Panc1 (cell line): ENCODE measurements at regions not wholly inside any gene's neighbourhood (a gene's known extent, or its start where the extent isn't known, plus 50 kb on each side); places are given as distances from the start of the nearest gene placed in this dataset.
"Not testable (repeated sequence)": the region's sequence is repeated elsewhere in the genome, so short reads cannot be mapped to it uniquely, and the experiment has no call there.

Experiments
- ATAC-seq: fragments of 200-7000 bp; cut with Tn5 transposase; 2 replicates; pipeline ENCODE4 v1.9.1; 2020; ENCODE audit warnings: mild to moderate bottlenecking, moderate library complexity
- BruUV-seq: library from RNA; stranded (reverse); fragments of 400-500 nt; replicated peaks from 2 replicates; lab custom pipeline; 2021; lab: Mats Ljungman, UMichigan
- CTCF ChIA-PET: fragments of 300-600 bp; sonication (Branson Sonifier 250); formaldehyde crosslinking; loops from one replicate; lab custom pipeline; 2022; ENCODE audit warnings: antibody characterized with exemption; lab: Charles Lee
- POLR2A ChIA-PET: fragments of 300-600 bp; sonication (Branson Sonifier 250); formaldehyde crosslinking; loops from one replicate; lab custom pipeline; 2022; ENCODE audit warnings: antibody characterized with exemption; lab: Charles Lee
- DNase-seq: peaks from one replicate; pipeline ENCODE4 v3.0.0-alpha.2; 2010; ENCODE audit warnings: low read depth, low spot score
- H3K27ac ChIP-seq: 2 replicates; pipeline ENCODE4 v1.5.1; 2011; ENCODE audit warnings: mild to moderate bottlenecking, low read length, inconsistent platforms
- H3K27me3 ChIP-seq: fragments of 200-500 bp; sonication (Bioruptor generic); 2 replicates; pipeline ENCODE4 v1.6.0; 2014; ENCODE audit warnings: low read length, inconsistent platforms; ENCODE audit not compliant: control insufficient read depth, insufficient read depth
- H3K36me3 ChIP-seq: fragments of 200-500 bp; sonication (Bioruptor generic); 2 replicates; pipeline ENCODE4 v1.5.1; 2014; ENCODE audit warnings: inconsistent platforms, mild to moderate bottlenecking, low read length, moderate library complexity; ENCODE audit not compliant: control insufficient read depth, insufficient read depth
- H3K4me1 ChIP-seq: 2 replicates; pipeline ENCODE4 v1.5.1; 2011; ENCODE audit warnings: inconsistent platforms, mild to moderate bottlenecking, low read length, moderate library complexity; ENCODE audit not compliant: control insufficient read depth, insufficient read depth
- H3K4me3 ChIP-seq, 2 experiments: 2 replicates each; pipeline ENCODE4 v1.5.1; 2011 to 2012; ENCODE audit warnings: low read depth in 2 of 2, low read length in 2 of 2, mild to moderate bottlenecking in 2 of 2, inconsistent platforms in 1 of 2, moderate library complexity in 1 of 2
- H3K9me3 ChIP-seq: fragments of 200-500 bp; sonication (Bioruptor generic); 2 replicates; pipeline ENCODE4 v1.5.1; 2014; ENCODE audit warnings: low read depth, mild to moderate bottlenecking, inconsistent platforms, low read length, moderate library complexity; ENCODE audit not compliant: control insufficient read depth, insufficient read depth
- CTCF ChIP-seq: fragments of 450-650 bp; IDR thresholded peaks from 2 replicates; pipeline ENCODE4 v1.5.1; 2017; ENCODE audit warnings: mild to moderate bottlenecking
- POLR2AphosphoS5 ChIP-seq: IDR thresholded peaks from 2 replicates; pipeline ENCODE4 v1.6.1; 2012; ENCODE audit warnings: mild to moderate bottlenecking, low read depth, low read length, moderate library complexity
- SIN3A ChIP-seq: IDR thresholded peaks from 2 replicates; pipeline ENCODE4 v1.6.1; 2012; ENCODE audit warnings: low read depth, mild to moderate bottlenecking, low read length, moderate library complexity, borderline replicate concordance; ENCODE audit not compliant: insufficient read depth
- TCF7L2 ChIP-seq: IDR thresholded peaks from 2 replicates; pipeline ENCODE4 v1.6.1; 2011; ENCODE audit warnings: mild to moderate bottlenecking, low read depth, low read length, inconsistent platforms
- in situ Hi-C: cut with HindIII; loops from 2 replicates; pipeline ENCODE4 v1.10.0; 2016; ENCODE audit warnings: low sequenced_read_pairs, low pct_unique_long_range_greater_than_20kb
- intact Hi-C: fragments of 100-400 bp; cut with micrococcal nuclease; formaldehyde crosslinking; loops from one replicate; pipeline ENCODE4 v1.10.0; 2022; ENCODE audit not compliant: unreplicated experiment
- TF ChIP-seq, protein P1 (sequence below), 2 experiments: IDR thresholded peaks; 2 replicates each; pipeline ENCODE4 v1.6.1; 2011 to 2012; ENCODE audit warnings: low read depth in 2 of 2, control low read depth in 1 of 2, low read length in 1 of 2, mild to moderate bottlenecking in 1 of 2, moderate library complexity in 1 of 2; ENCODE audit not compliant: insufficient read depth in 1 of 2

DNA sequence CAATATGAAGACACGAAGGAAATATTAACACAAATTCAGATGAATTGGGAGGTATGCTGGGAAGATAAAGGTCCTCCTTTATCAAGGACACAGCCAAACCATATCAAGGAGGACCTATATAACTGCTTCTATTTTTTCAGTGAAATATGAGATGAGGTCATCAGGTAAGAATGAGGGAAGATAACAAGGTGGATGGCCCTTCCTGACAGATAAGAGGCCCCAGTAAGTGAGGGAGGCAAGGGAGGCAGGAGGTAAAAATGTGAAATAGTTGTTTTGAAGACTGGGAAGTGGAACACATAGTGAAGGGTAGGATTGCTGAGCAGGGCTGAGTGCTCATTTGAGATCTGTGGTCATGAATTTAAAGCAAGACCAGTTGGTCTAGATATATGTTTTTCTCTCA is 60.0 kb upstream of the FOXE1 start:
- intact Hi-C loops: no loop called here
- DNase-seq: no peak
- H3K36me3 ChIP-seq: no peaks in the 10 kb centered on the region
- POLR2A ChIA-PET: no interaction called here
- no peak overlapping the region for H3K4me3 ChIP-seq
- in situ Hi-C loops: no loop called here
- no peaks in the 10 kb centered on the region for H3K9me3 ChIP-seq
- TF ChIP-seq POLR2AphosphoS5 (no peak), SIN3A (no peak), CTCF (no peak), TCF7L2 (no peak)
- TF ChIP-seq, protein P1, sequence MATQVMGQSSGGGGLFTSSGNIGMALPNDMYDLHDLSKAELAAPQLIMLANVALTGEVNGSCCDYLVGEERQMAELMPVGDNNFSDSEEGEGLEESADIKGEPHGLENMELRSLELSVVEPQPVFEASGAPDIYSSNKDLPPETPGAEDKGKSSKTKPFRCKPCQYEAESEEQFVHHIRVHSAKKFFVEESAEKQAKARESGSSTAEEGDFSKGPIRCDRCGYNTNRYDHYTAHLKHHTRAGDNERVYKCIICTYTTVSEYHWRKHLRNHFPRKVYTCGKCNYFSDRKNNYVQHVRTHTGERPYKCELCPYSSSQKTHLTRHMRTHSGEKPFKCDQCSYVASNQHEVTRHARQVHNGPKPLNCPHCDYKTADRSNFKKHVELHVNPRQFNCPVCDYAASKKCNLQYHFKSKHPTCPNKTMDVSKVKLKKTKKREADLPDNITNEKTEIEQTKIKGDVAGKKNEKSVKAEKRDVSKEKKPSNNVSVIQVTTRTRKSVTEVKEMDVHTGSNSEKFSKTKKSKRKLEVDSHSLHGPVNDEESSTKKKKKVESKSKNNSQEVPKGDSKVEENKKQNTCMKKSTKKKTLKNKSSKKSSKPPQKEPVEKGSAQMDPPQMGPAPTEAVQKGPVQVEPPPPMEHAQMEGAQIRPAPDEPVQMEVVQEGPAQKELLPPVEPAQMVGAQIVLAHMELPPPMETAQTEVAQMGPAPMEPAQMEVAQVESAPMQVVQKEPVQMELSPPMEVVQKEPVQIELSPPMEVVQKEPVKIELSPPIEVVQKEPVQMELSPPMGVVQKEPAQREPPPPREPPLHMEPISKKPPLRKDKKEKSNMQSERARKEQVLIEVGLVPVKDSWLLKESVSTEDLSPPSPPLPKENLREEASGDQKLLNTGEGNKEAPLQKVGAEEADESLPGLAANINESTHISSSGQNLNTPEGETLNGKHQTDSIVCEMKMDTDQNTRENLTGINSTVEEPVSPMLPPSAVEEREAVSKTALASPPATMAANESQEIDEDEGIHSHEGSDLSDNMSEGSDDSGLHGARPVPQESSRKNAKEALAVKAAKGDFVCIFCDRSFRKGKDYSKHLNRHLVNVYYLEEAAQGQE (IDR thresholded peaks at IDR 0.05; ENCODE audit: insufficient read depth in 1 of 2, low read depth in 2 of 2, low read length in 1 of 2): no peak
- H3K27me3 ChIP-seq: no peaks in the 10 kb centered on the region
- CTCF ChIA-PET: no interaction called here
- H3K4me1 ChIP-seq: no peaks in the 10 kb centered on the region
- H3K27ac ChIP-seq: no peak overlapping the region
- no peak for ATAC-seq
- no TSS peak for BruUV-seq

GRCh38 chr9:97794666-97795065 is 58.4 kb upstream of the FOXE1 start:
- POLR2A ChIA-PET: no interaction called here
- in situ Hi-C loops: no loop called here
- TF ChIP-seq CTCF (no peak), SIN3A (no peak), POLR2AphosphoS5 (no peak), TCF7L2 (no peak)
- TF ChIP-seq, protein P1 (IDR thresholded peaks at IDR 0.05; ENCODE audit: insufficient read depth in 1 of 2, low read depth in 2 of 2, low read length in 1 of 2): no peak
- no peak for DNase-seq
- Histone ChIP-seq H3K27me3 (no peaks in the 10 kb centered on the region), H3K9me3 (no peaks in the 10 kb centered on the region), H3K27ac (no peak overlapping the region), H3K4me3 (no peak overlapping the region), H3K4me1 (no peaks in the 10 kb centered on the region), H3K36me3 (no peaks in the 10 kb centered on the region)
- CTCF ChIA-PET: no interaction called here
- intact Hi-C loops: no loop called here
- no peak for ATAC-seq
- no TSS peak for BruUV-seq

DNA sequence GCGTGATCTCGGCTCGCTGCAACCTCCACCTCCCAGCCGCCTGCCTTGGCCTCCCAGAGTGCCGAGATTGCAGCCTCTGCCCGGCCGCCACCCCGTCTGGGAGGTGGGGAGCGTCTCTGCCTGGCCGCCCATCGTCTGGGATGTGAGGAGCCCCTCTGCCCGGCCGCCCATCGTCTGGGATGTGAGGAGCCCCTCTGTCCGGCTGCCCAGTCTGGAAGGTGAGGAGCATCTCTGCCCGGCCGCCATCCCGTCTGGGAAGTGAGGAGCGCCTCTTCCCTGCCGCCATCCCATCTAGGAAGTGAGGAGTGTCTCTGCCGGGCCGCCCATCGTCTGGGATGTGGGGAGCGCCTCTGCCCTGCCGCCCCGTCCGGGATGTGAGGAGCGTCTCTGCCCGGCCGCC is 56.9 kb upstream of the FOXE1 start:
- in situ Hi-C loops, H3K4me3 ChIP-seq, intact Hi-C loops, POLR2A ChIA-PET, H3K27me3 ChIP-seq, H3K36me3 ChIP-seq, H3K27ac ChIP-seq, BruUV-seq, H3K4me1 ChIP-seq, ATAC-seq, DNase-seq, H3K9me3 ChIP-seq, CTCF ChIA-PET: not testable (repeated sequence)
